H9 (cell line): ENCODE measurements at regions not wholly inside any gene's neighbourhood (a gene's known extent, or its start where the extent isn't known, plus 50 kb on each side); places are given as distances from the start of the nearest gene placed in this dataset.

Source experiments
- DNase-seq: peaks from one replicate; pipeline ENCODE4 v3.0.0-alpha.2; 2017
- H2AFZ ChIP-seq: one replicate; pipeline ENCODE4 v1.6.1; 2013; ENCODE audit warnings: mild to moderate bottlenecking, low read length, control low read depth, moderate library complexity
- H2AK5ac ChIP-seq: 2 replicates; pipeline ENCODE4 v1.6.1; 2013; ENCODE audit warnings: low read length, control low read depth, mixed read lengths; ENCODE audit not compliant: insufficient read length
- H2BK120ac ChIP-seq: one replicate; pipeline ENCODE4 v1.6.1; 2013; ENCODE audit warnings: low read depth, mild to moderate bottlenecking, low read length, control low read depth, inconsistent platforms; ENCODE audit not compliant: poor library complexity, severe bottlenecking
- H2BK12ac ChIP-seq: 2 replicates; pipeline ENCODE4 v1.6.1; 2013; ENCODE audit warnings: low read length, control low read depth, mixed read lengths, low read depth; ENCODE audit not compliant: insufficient read length
- H2BK15ac ChIP-seq: 2 replicates; pipeline ENCODE4 v1.6.1; 2013; ENCODE audit warnings: low read depth, low read length, control low read depth
- H2BK20ac ChIP-seq: one replicate; pipeline ENCODE4 v1.6.1; 2013; ENCODE audit warnings: low read depth, mild to moderate bottlenecking, low read length, control low read depth, inconsistent platforms; ENCODE audit not compliant: poor library complexity, severe bottlenecking
- H2BK5ac ChIP-seq: 2 replicates; pipeline ENCODE4 v1.6.1; 2013; ENCODE audit warnings: low read length, control low read depth, mixed read lengths; ENCODE audit not compliant: insufficient read length
- H3K14ac ChIP-seq: 2 replicates; pipeline ENCODE4 v1.6.1; 2013; ENCODE audit warnings: low read length, control low read depth; ENCODE audit not compliant: insufficient read depth
- H3K18ac ChIP-seq: 2 replicates; pipeline ENCODE4 v1.6.1; 2013; ENCODE audit warnings: low read depth, mild to moderate bottlenecking, mixed read lengths, low read length, control low read depth; ENCODE audit not compliant: insufficient read length
- H3K23ac ChIP-seq: 2 replicates; pipeline ENCODE4 v1.6.1; 2013; ENCODE audit warnings: low read length, control low read depth, mixed read lengths, low read depth; ENCODE audit not compliant: insufficient read length
- H3K23me2 ChIP-seq: 2 replicates; pipeline ENCODE4 v1.6.1; 2013; ENCODE audit warnings: low read depth, mild to moderate bottlenecking, mixed read lengths, low read length, control low read depth; ENCODE audit not compliant: insufficient read length, poor library complexity, severe bottlenecking
- H3K27ac ChIP-seq: 2 replicates; pipeline ENCODE4 v1.5.1; 2013; ENCODE audit warnings: low read length, control low read depth, mixed read lengths, low read depth; ENCODE audit not compliant: insufficient read length
- H3K27me3 ChIP-seq: 2 replicates; pipeline ENCODE4 v1.6.1; 2013; ENCODE audit warnings: low read length, control low read depth, inconsistent platforms; ENCODE audit not compliant: insufficient read depth
- H3K4ac ChIP-seq: 2 replicates; pipeline ENCODE4 v1.6.1; 2013; ENCODE audit warnings: low read depth, mild to moderate bottlenecking, control low read depth, inconsistent platforms, low read length, moderate library complexity
- H3K4me1 ChIP-seq: 2 replicates; pipeline ENCODE4 v1.6.1; 2013; ENCODE audit warnings: low read length, control low read depth, inconsistent platforms; ENCODE audit not compliant: insufficient read depth
- H3K4me2 ChIP-seq: 2 replicates; pipeline ENCODE4 v1.6.1; 2013; ENCODE audit warnings: low read length, control low read depth, mixed read lengths; ENCODE audit not compliant: insufficient read length, insufficient read depth
- H3K56ac ChIP-seq: 2 replicates; pipeline ENCODE4 v1.6.1; 2013; ENCODE audit warnings: low read depth, mild to moderate bottlenecking, mixed read lengths, low read length, control low read depth; ENCODE audit not compliant: insufficient read length
- H3K79me1 ChIP-seq: 2 replicates; pipeline ENCODE4 v1.6.1; 2013; ENCODE audit warnings: low read depth, mild to moderate bottlenecking, moderate library complexity, low read length, control low read depth, inconsistent platforms; ENCODE audit not compliant: insufficient read depth, poor library complexity, severe bottlenecking
- H3K79me2 ChIP-seq: 2 replicates; pipeline ENCODE4 v1.6.1; 2013; ENCODE audit warnings: low read length, control low read depth, inconsistent platforms; ENCODE audit not compliant: insufficient read depth
- H3K9ac ChIP-seq: 2 replicates; pipeline ENCODE4 v1.6.1; 2013; ENCODE audit warnings: low read length, control low read depth, mixed read lengths; ENCODE audit not compliant: insufficient read length; ENCODE audit errors: extremely low read depth
- H3K9me3 ChIP-seq: one replicate; pipeline ENCODE4 v1.6.1; 2013; ENCODE audit warnings: low read depth, low read length, inconsistent platforms; ENCODE audit not compliant: control insufficient read depth
- H3T11ph ChIP-seq: one replicate; pipeline ENCODE4 v1.6.1; 2013; ENCODE audit warnings: mild to moderate bottlenecking, low read length, control low read depth, inconsistent platforms
- H4K20me1 ChIP-seq: one replicate; pipeline ENCODE4 v1.6.1; 2013; ENCODE audit not compliant: control insufficient read depth, insufficient read length, insufficient read depth
- H4K5ac ChIP-seq: 2 replicates; pipeline ENCODE4 v1.6.1; 2013; ENCODE audit warnings: low read depth, mild to moderate bottlenecking, mixed read lengths, low read length, control low read depth; ENCODE audit not compliant: insufficient read length
- H4K8ac ChIP-seq: replicated peaks from 2 replicates; pipeline ENCODE4 v1.6.1; 2013; ENCODE audit warnings: low read length, control low read depth, mixed read lengths, low read depth; ENCODE audit not compliant: insufficient read length
- H4K91ac ChIP-seq: 2 replicates; pipeline ENCODE4 v1.6.1; 2013; ENCODE audit warnings: low read depth, mild to moderate bottlenecking, moderate library complexity, mixed read lengths, low read length, control low read depth; ENCODE audit not compliant: insufficient read length
- H3K27ac Mint-ChIP-seq, 3 experiments: 2 replicates in 2 of 3; 3 replicates in 1 of 3; pipeline ENCODE4 v1.8.0; 2020 to 2021; ENCODE audit warnings: mixed read lengths in 3 of 3, mild to moderate bottlenecking in 1 of 3, moderate library complexity in 1 of 3
- H3K27me3 Mint-ChIP-seq: 2 replicates; pipeline ENCODE4 v1.8.0; 2021; ENCODE audit warnings: low read depth, mild to moderate bottlenecking, moderate library complexity, mixed read lengths
- H3K36me3 Mint-ChIP-seq, 3 experiments: 2 replicates in 2 of 3; 3 replicates in 1 of 3; pipeline ENCODE4 v1.8.0; 2020 to 2021; ENCODE audit warnings: low read depth in 3 of 3, mixed read lengths in 3 of 3; ENCODE audit not compliant: insufficient read depth in 1 of 3
- H3K4me1 Mint-ChIP-seq, 2 experiments: 2 replicates each; pipeline ENCODE4 v1.8.0; 2020; ENCODE audit warnings: mixed read lengths in 2 of 2
- H3K4me3 Mint-ChIP-seq, 2 experiments: 2 replicates in 1 of 2; 3 replicates in 1 of 2; pipeline ENCODE4 v1.8.0; 2020 to 2021; ENCODE audit warnings: mild to moderate bottlenecking in 2 of 2, mixed read lengths in 2 of 2, moderate library complexity in 1 of 2
- H3K9me3 Mint-ChIP-seq, 2 experiments: 2 replicates in 1 of 2; 3 replicates in 1 of 2; pipeline ENCODE4 v1.8.0; 2020; ENCODE audit warnings: mild to moderate bottlenecking in 2 of 2, mixed read lengths in 2 of 2, moderate library complexity in 1 of 2
- CTCF ChIP-seq: fragments of 200-600 bp; sonication (generic); conservative IDR thresholded peaks from 3 replicates; pipeline ENCODE4 v1.8.0; 2021; ENCODE audit warnings: antibody characterized with exemption, mild to moderate bottlenecking

GRCh38 chrX:42673301-42673810 lies 104.6 kb downstream of the PPP1R2C start:
- Histone ChIP-seq H2BK12ac (no peak overlapping the region), H3K79me2 (no peaks in the 10 kb centered on the region), H4K20me1 (no peaks in the 10 kb centered on the region), H3K79me1 (no peaks in the 10 kb centered on the region), H2BK5ac (no peak overlapping the region), H3K56ac (no peak overlapping the region), H3K18ac (no peak overlapping the region), H3K23me2 (no peaks in the 10 kb centered on the region), H3K14ac (no peak overlapping the region), H2AFZ (no peak overlapping the region), H4K91ac (no peak overlapping the region), H3K4me2 (no peak overlapping the region), H2BK120ac (no peak overlapping the region), H3T11ph (no peak overlapping the region), H3K4ac (no peak overlapping the region), H4K5ac (no peak overlapping the region), H3K27me3 (no peaks in the 10 kb centered on the region), H2BK20ac (no peak overlapping the region), H3K9ac (no peak overlapping the region), H3K9me3 (no peaks in the 10 kb centered on the region), H3K23ac (no peak overlapping the region), H3K4me1 (no peaks in the 10 kb centered on the region), H4K8ac (no peak overlapping the region), H3K27ac (no peak overlapping the region), H2BK15ac (no peak overlapping the region), H2AK5ac (no peak overlapping the region)
- no peaks in the 10 kb centered on the region for H3K4me1 Mint-ChIP-seq
- no peak overlapping the region for H3K27ac Mint-ChIP-seq
- no peak for TF ChIP-seq CTCF
- peaks cover 14 to 57% (median 32%) of the 10 kb centered on the region in 3 experiments for H3K36me3 Mint-ChIP-seq
- H3K9me3 Mint-ChIP-seq, result peaks cover 27 to 77% of the 10 kb centered on the region in 2 experiments
- no peak for DNase-seq
- no peaks in the 10 kb centered on the region for H3K27me3 Mint-ChIP-seq
- H3K4me3 Mint-ChIP-seq, result no peak overlapping the region
